Effector memory CD4-positive, alpha-beta T cell (primary cell): ENCODE measurements at regions not wholly inside any gene's neighbourhood (a gene's known extent, or its start where the extent isn't known, plus 50 kb on each side); places are given as distances from the start of the nearest gene placed in this dataset.

ENCODE experiments used
- DNase-seq, 3 donors: peaks; one replicate each; pipeline ENCODE4 v3.0.0-alpha.2; 2020
- H3K27ac ChIP-seq: 2 replicates; pipeline ENCODE4 v1.7.0; 2013; ENCODE audit warnings: mild to moderate bottlenecking, low read length, moderate library complexity; ENCODE audit not compliant: insufficient read depth, poor library complexity, severe bottlenecking
- H3K27me3 ChIP-seq: replicated peaks from 2 replicates; pipeline ENCODE4 v1.7.0; 2013; ENCODE audit warnings: mild to moderate bottlenecking, low read length; ENCODE audit not compliant: insufficient read depth, control insufficient read depth, poor library complexity, severe bottlenecking
- H3K36me3 ChIP-seq: 2 replicates; pipeline ENCODE4 v1.7.0; 2013; ENCODE audit warnings: mild to moderate bottlenecking, low read length, moderate library complexity; ENCODE audit not compliant: control insufficient read depth, insufficient read depth
- H3K4me1 ChIP-seq: 2 replicates; pipeline ENCODE4 v1.7.0; 2013; ENCODE audit warnings: low read length, mild to moderate bottlenecking; ENCODE audit not compliant: control insufficient read depth, insufficient read depth, poor library complexity, severe bottlenecking
- H3K4me3 ChIP-seq: 2 replicates; pipeline ENCODE4 v1.7.0; 2013; ENCODE audit warnings: low read length, low read depth, mild to moderate bottlenecking; ENCODE audit not compliant: insufficient read depth, poor library complexity, severe bottlenecking
- H3K9me3 ChIP-seq: 2 replicates; pipeline ENCODE4 v1.7.0; 2013; ENCODE audit warnings: mild to moderate bottlenecking, low read length, moderate library complexity; ENCODE audit not compliant: control insufficient read depth

DNA sequence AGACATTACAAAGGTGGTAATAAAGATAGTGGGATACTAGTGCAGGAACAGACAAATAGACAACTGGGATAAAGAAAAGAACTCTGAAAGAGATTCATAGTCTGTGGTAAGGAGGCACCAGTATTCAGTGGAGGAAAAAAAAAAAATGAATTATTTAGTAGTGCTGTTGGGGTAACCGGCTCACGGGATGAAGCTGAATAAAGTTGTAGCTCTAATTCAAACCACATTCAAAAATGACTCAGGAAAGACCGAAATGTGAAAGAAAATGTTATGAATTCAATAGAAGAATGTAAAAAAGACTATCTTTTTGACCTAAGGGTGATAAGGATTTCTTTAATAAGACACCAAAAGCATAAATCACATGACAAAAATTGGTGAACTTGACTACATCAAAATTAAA lies 83.1 kb upstream of the HABP2 start:
- no peaks in the 10 kb centered on the region for H3K9me3 ChIP-seq
- H3K36me3 ChIP-seq, result no peaks in the 10 kb centered on the region
- H3K4me1 ChIP-seq, result no peaks in the 10 kb centered on the region
- H3K27ac ChIP-seq, result no peak overlapping the region
- no peak overlapping the region for H3K4me3 ChIP-seq
- DNase-seq, result no peak
- no peaks in the 10 kb centered on the region for H3K27me3 ChIP-seq

DNA sequence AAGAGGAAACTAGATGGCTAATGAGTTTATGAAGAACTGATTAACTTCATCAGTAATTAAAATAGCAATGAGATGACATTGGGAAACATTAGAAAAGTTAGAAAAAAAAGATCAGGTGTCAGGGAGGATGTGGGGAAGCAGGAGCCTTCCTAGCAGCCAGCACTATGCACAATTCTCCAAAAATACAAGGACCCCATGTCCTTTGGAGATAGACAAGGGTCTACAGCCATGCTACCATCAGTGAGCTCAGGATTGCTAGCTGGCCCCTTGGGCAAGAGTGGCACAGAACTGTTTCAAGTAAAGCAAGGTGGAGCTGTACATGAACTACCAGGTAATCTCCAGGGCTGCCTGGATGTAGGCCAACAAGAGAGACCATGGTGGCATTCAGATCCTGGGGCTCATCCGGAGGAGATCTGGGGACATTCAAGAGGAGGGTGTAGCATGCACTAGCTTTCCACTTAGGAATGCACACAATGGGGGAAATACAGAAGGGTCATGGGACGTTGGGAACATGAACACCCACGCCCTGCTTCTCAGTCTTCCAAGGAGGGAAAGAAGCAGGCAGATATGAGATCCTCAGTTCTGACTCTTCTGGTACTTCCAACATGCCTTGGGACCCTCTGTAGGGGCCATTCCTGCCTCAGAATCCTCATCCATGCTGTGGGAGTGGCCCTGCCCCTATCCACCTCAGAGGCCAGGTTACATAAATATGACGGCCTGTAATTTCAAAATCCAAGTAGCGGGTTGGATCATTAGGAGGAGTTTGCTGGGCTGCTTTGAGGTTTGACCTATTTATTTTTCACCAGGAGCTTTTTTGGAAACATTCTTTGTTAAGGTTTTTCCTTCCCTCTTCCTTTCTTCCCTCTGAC lies 82.2 kb upstream of the HABP2 start:
- H3K9me3 ChIP-seq, result no peaks in the 10 kb centered on the region

DNA sequence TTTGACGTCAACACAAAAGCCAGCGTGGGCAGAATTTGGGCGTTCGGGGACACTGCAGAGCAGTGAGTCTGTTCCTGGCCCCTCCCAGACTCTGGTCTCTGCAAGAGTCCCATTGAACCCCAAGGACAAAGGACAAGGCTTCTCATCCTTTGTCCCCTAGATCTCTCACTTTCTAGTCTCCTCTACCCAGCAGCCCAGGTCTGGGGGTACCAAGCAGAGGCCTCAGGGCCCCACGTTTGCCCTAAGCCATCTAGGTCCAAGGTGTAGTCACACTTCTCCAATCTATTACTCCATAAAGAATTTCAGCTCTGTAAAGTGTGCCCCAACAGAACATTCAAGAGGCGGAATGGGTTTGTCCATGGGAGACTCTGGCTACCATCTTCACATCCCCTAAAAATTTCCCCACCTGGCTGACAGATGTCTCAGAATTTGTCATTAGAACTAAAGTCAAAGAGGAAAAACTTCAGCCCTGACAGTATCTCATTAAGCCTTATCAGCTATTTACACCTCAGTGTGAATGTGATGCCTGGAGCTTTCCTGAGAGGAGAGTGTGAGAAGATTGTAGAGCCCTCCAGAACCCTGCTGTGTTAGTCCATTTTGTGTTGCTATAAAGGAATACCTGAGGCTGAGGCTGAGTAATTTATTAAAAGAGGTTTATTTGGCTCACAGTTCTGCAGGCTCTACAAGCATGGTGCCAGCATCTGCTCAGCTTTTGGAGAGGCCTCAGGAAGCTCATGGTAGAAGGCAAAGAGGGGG lies 81.4 kb upstream of the HABP2 start:
- H3K27ac ChIP-seq, result no peak overlapping the region
- no peak for DNase-seq
- no peak overlapping the region for H3K4me3 ChIP-seq
- no peaks in the 10 kb centered on the region for H3K9me3 ChIP-seq
- H3K27me3 ChIP-seq, result no peaks in the 10 kb centered on the region
- H3K36me3 ChIP-seq, result no peaks in the 10 kb centered on the region
- no peaks in the 10 kb centered on the region for H3K4me1 ChIP-seq

More for the DNA sequence above, 82.2 kb upstream of the HABP2 start:
- H3K27ac ChIP-seq, result no peak overlapping the region
- H3K27me3 ChIP-seq, result no peaks in the 10 kb centered on the region
- no peak for DNase-seq
- H3K4me1 ChIP-seq, result no peaks in the 10 kb centered on the region
- no peaks in the 10 kb centered on the region for H3K36me3 ChIP-seq
- no peak overlapping the region for H3K4me3 ChIP-seq

DNA sequence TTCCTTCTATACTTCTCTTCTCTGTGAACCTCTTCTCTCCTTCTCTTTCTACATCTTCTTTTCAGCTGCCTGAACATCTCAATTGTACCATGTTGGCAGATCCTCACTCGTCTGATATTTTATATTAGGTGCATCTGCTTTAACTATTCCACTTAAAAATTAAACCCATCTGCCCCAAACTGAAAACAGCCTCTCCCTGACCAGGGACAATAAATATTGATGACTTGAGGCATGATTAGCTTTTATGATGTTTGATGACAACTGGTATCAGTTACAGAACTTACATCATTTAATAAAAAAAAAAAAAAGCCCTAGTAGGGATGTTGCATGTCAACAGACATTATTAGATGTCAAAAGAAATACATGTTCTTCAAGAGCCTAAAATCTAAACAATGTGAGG lies 79.8 kb upstream of the HABP2 start:
- Histone ChIP-seq H3K27me3 (no peaks in the 10 kb centered on the region), H3K4me1 (no peaks in the 10 kb centered on the region), H3K27ac (no peak overlapping the region), H3K4me3 (no peak overlapping the region), H3K36me3 (no peaks in the 10 kb centered on the region), H3K9me3 (no peaks in the 10 kb centered on the region)
- DNase-seq, result no peak

DNA sequence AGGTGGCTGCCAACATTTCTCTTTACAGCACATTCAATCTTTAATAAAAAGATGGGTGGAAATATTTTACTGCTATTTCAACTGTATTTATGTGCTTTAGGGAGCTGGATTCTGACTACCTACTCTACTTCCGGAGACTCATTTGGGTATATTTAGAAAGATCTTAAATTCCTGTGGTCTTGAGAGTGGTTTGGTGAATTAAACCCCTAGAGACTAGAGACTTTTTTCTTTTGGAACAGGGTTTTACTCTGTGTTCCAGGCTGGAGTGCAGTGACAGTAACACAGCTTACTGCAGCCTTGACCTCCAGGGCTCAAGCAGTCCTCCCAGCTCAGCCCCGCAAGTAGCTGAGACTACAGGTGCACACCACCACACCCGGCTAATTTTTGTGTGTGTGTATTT lies 79.0 kb upstream of the HABP2 start:
- Histone ChIP-seq H3K36me3 (no peaks in the 10 kb centered on the region), H3K27ac (no peak overlapping the region), H3K27me3 (no peaks in the 10 kb centered on the region), H3K4me3 (no peak overlapping the region), H3K4me1 (no peaks in the 10 kb centered on the region), H3K9me3 (no peaks in the 10 kb centered on the region)
- DNase-seq, result no peak

DNA sequence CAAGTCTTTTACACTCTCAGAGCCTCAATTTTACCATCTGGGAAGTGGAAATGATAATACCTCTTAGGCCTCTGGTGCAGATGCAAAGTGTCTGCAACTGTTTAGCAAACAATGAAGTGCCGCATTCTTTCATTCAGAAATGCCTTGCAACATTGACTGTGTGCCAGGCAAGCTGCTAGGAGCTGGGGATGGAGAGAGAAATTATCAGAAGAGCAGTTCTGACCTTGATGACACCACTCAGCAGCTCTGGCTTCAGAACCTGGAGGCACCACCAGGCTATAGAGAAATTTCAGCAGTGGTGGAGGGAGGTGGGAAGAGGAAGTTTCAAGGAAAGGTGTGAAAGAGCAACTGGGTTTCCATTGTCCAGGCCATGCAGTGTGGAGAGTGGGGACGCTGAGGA lies 78.1 kb upstream of the HABP2 start:
- Histone ChIP-seq H3K36me3 (no peaks in the 10 kb centered on the region), H3K27ac (no peak overlapping the region), H3K4me1 (no peaks in the 10 kb centered on the region), H3K27me3 (no peaks in the 10 kb centered on the region), H3K9me3 (no peaks in the 10 kb centered on the region), H3K4me3 (no peak overlapping the region)
- DNase-seq, result no peak

DNA sequence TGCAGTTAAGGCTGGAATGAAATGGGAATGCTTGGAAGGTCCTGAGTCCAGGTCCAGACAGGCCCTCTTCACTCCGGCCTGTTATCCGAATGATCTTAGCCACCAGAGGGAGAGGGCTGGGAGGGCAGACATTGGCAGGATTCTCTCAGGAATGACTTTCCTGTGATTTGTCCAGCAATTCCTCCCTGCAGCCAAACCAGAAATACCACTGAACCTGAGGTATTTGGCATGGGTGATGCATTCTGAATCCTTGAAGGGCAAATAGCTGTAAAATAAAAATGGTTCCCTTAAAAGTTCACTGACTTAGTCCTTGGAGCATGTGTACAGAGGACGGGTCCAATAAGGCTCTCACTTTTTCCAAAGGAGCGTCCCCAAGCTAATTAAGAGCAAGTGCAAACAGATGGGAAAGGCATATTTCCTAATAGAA lies 77.5 kb upstream of the HABP2 start:
- no peak overlapping the region for H3K27ac ChIP-seq
- no peak for DNase-seq
- no peaks in the 10 kb centered on the region for H3K36me3 ChIP-seq

DNA sequence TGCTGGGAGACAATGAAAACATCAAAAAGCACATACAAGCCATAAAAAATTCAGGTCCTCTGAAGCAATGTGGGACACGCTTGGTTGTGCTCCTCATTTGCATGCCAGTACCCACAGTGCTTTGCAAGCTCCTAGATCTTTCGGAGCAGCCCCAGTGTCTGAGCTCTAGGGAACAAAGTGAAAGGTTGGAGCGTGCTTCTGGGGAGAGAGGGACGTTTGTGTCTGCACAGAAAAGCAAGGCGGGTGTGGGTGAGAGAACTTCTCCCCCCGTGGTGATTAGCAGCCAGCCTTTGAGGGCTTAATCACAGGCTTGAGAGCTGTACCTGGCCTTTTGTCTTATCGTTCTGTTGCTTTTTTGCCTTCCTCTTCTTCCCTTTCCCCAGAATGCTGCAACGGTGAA lies 76.7 kb upstream of the HABP2 start:
- Histone ChIP-seq H3K9me3 (no peaks in the 10 kb centered on the region), H3K4me3 (no peak overlapping the region), H3K27me3 (no peaks in the 10 kb centered on the region), H3K36me3 (no peaks in the 10 kb centered on the region), H3K4me1 (no peaks in the 10 kb centered on the region), H3K27ac (no peak overlapping the region)
- DNase-seq, result no peak

More for the DNA sequence above, 77.5 kb upstream of the HABP2 start:
- H3K4me1 ChIP-seq, result no peaks in the 10 kb centered on the region
- H3K27me3 ChIP-seq, result no peaks in the 10 kb centered on the region
- H3K4me3 ChIP-seq, result no peak overlapping the region
- no peaks in the 10 kb centered on the region for H3K9me3 ChIP-seq

DNA sequence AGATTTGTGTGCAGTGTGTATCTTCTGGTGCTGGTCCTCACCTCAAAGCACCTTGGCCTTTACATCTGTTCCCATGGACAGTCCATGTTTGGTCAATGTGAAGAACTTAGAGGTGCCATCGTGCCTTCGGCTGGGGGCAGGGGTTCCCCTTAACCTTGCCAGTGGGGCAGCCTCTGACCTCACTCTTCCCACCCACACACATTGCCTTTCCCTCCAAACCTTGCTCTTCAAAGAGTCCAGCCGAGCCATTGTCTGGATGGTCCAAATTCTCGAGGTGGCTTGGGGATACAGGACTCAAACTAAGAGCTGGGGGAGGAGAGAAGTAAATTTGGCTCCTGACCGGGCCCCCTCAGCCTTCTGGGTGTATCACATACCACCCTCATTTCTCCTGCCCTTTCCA lies 76.2 kb upstream of the HABP2 start:
- Histone ChIP-seq H3K4me3 (no peak overlapping the region), H3K36me3 (no peaks in the 10 kb centered on the region), H3K4me1 (no peaks in the 10 kb centered on the region), H3K27ac (no peak overlapping the region), H3K27me3 (no peaks in the 10 kb centered on the region), H3K9me3 (no peaks in the 10 kb centered on the region)
- DNase-seq, result no peak

DNA sequence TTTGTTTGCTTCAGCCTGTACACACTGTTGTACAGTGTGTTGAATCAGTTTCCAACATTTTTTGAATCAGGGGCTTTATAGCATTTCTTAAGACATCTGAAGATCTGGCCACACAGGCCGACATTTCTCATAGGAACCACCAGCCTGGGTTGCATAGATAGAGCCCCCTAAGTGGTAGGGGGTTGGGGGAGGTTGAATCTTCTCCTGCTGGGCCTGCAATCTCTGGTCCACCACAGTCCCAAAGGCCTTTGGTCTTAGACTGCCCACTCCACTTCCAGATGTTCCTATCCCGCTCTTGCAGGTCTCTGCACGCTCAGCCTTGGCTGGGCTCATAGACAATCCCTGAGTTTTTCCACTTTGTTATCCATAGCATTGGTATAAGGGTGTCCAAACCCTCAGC lies 75.4 kb upstream of the HABP2 start:
- no peaks in the 10 kb centered on the region for H3K4me1 ChIP-seq
- H3K4me3 ChIP-seq, result no peak overlapping the region
- no peaks in the 10 kb centered on the region for H3K36me3 ChIP-seq
- no peak overlapping the region for H3K27ac ChIP-seq
- no peak for DNase-seq
- no peaks in the 10 kb centered on the region for H3K27me3 ChIP-seq
- H3K9me3 ChIP-seq, result no peaks in the 10 kb centered on the region
